Right lobe of liver (tissue), 4 donors: ENCODE measurements at regions not wholly inside any gene's neighbourhood (a gene's known extent, or its start where the extent isn't known, plus 50 kb on each side); places are given as distances from the start of the nearest gene placed in this dataset.

Source experiments
- CTCF ChIP-seq, 4 donors: fragments of 200-600 bp in 3 of 4; fragments of 450-650 bp in 1 of 4; IDR thresholded peaks; one replicate each; pipeline versions ENCODE4 v1.5.1 to v1.8.0; 2016 to 2022; ENCODE audit warnings: antibody characterized with exemption in 4 of 4, mild to moderate bottlenecking in 2 of 4
- POLR2A ChIP-seq: fragments of 450-650 bp; IDR thresholded peaks from one replicate; pipeline ENCODE4 v1.6.1; 2017; ENCODE audit warnings: antibody characterized with exemption, mild to moderate bottlenecking
- donor health status: DM: no; HTN: no; CAD: no.
- donor health status: DM: no; HTN: no; CAD: no.
- donor health status: DM: no; HTN: yes; CAD: no.

DNA sequence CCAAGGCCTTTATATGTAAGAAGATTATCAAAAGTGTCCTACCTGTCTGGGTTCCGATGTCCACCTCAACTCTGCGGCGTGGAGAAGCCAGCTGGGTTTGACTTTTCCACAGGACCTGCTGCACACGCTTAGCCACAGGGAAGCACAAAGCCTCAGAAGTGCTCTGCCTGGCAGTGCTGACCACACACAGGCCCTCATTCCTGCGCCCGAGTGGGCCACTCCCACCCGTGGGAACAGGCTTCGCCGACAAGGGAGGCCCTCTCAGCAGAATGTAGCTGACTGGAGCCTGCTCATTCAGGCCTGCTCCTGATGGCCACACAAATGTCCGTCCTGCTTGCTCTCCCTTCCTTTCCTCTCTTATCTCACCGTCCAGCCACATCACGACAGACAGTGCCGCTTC lies 221.4 kb upstream of the LRRN1 start:
- TF ChIP-seq POLR2A (no peak), CTCF (IDR thresholded peaks at IDR 0.05) (no peak)
